HG03060 (cell line): ENCODE measurements at regions not wholly inside any gene's neighbourhood (a gene's known extent, or its start where the extent isn't known, plus 50 kb on each side); places are given as distances from the start of the nearest gene placed in this dataset.
"Not testable (repeated sequence)": the region's sequence is repeated elsewhere in the genome, so short reads cannot be mapped to it uniquely, and the experiment has no call there.

Source experiments
- ATAC-seq: cut with Tn5 transposase; IDR thresholded peaks from one replicate; pipeline ENCODE4 v1.9.1; 2021; ENCODE audit warnings: low read depth, moderate number of reproducible peaks; ENCODE audit not compliant: unreplicated experiment

GRCh38 chr3:40923143-40923542, 276.2 kb upstream of the CTNNB1 start:
- ATAC-seq: no peak

GRCh38 chr3:40923651-40924050, 275.7 kb upstream of the CTNNB1 start:
- no peak for ATAC-seq

GRCh38 chr3:40924559-40925141, 274.7 kb upstream of the CTNNB1 start:
- no peak for ATAC-seq

GRCh38 chr3:40925231-40925630, 274.1 kb upstream of the CTNNB1 start:
- ATAC-seq: no peak

GRCh38 chr3:40930131-40930538, 269.2 kb upstream of the CTNNB1 start:
- no peak for ATAC-seq

GRCh38 chr3:40930756-40931155, 268.5 kb upstream of the CTNNB1 start:
- no peak for ATAC-seq

GRCh38 chr3:40938591-40938990, 260.7 kb upstream of the CTNNB1 start:
- no peak for ATAC-seq

- no peak for ATAC-seq
Measured at GRCh38 chr3:40939030-40939740, 260.1 kb upstream of the CTNNB1 start.

- no peak for ATAC-seq
Measured at GRCh38 chr3:40939741-40940130, 259.6 kb upstream of the CTNNB1 start.

- no peak for ATAC-seq
Measured at GRCh38 chr3:40940651-40941050, 258.7 kb upstream of the CTNNB1 start.

- not testable (repeated sequence) for ATAC-seq
Measured at GRCh38 chr3:40947022-40947421, 252.3 kb upstream of the CTNNB1 start.

- not testable (repeated sequence) for ATAC-seq
Measured at GRCh38 chr3:40949347-40949746, 250.0 kb upstream of the CTNNB1 start.

- ATAC-seq: no peak
Measured at GRCh38 chr3:40951636-40952035, 247.7 kb upstream of the CTNNB1 start.

GRCh38 chr3:40961104-40961857, 238.0 kb upstream of the CTNNB1 start:
- ATAC-seq: no peak

GRCh38 chr3:40962721-40963120, 236.6 kb upstream of the CTNNB1 start:
- ATAC-seq: no peak

GRCh38 chr3:40968666-40969065, 230.6 kb upstream of the CTNNB1 start:
- ATAC-seq: no peak

GRCh38 chr3:40969341-40969740, 230.0 kb upstream of the CTNNB1 start:
- no peak for ATAC-seq

- ATAC-seq: no peak
Measured at GRCh38 chr3:40969756-40970466, 229.4 kb upstream of the CTNNB1 start.

GRCh38 chr3:40971191-40972168, 227.8 kb upstream of the CTNNB1 start:
- peak; percentile 94 for ATAC-seq

- no peak for ATAC-seq
Measured at GRCh38 chr3:40972350-40972749, 227.0 kb upstream of the CTNNB1 start.
